HG03066 (cell line): ENCODE measurements at regions not wholly inside any gene's neighbourhood (a gene's known extent, or its start where the extent isn't known, plus 50 kb on each side); places are given as distances from the start of the nearest gene placed in this dataset.
A peak's percentile ranks its signal among the peaks of the same experiment; 100 is the strongest.

ENCODE experiments used
- ATAC-seq: cut with Tn5 transposase; IDR thresholded peaks from one replicate; pipeline ENCODE4 v1.9.1; 2021; ENCODE audit warnings: low read depth; ENCODE audit not compliant: unreplicated experiment

GRCh38 chr3:180329847-180330246, 272.1 kb upstream of the TTC14 start:
- ATAC-seq = no peak

GRCh38 chr3:180330440-180330839, 271.5 kb upstream of the TTC14 start:
- no peak for ATAC-seq

GRCh38 chr3:180332608-180333007, 269.4 kb upstream of the TTC14 start:
- peak; percentile 52 for ATAC-seq

- ATAC-seq = no peak
These were observed 266.9 kb upstream of the TTC14 start for GRCh38 chr3:180335050-180335449.

- ATAC-seq = no peak
These were observed 261.6 kb upstream of the TTC14 start for GRCh38 chr3:180340395-180340794.

GRCh38 chr3:180341516-180341915, 260.4 kb upstream of the TTC14 start:
- no peak for ATAC-seq

GRCh38 chr3:180351601-180352000, 250.4 kb upstream of the TTC14 start:
- ATAC-seq = no peak

GRCh38 chr3:180352261-180352660, 249.7 kb upstream of the TTC14 start:
- ATAC-seq = no peak

GRCh38 chr3:180354214-180354613, 247.7 kb upstream of the TTC14 start:
- no peak for ATAC-seq

- ATAC-seq = no peak
These were observed 243.8 kb upstream of the TTC14 start for GRCh38 chr3:180358179-180358578.

GRCh38 chr3:180359061-180359952, 242.7 kb upstream of the TTC14 start:
- no peak for ATAC-seq

- ATAC-seq = no peak
These were observed 242.0 kb upstream of the TTC14 start for GRCh38 chr3:180359953-180360279.

GRCh38 chr3:180362081-180362480, 239.9 kb upstream of the TTC14 start:
- no peak for ATAC-seq

- ATAC-seq = no peak
These were observed 226.1 kb upstream of the TTC14 start for GRCh38 chr3:180375831-180376230.

- no peak for ATAC-seq
These were observed 223.5 kb upstream of the TTC14 start for GRCh38 chr3:180378496-180378895.

GRCh38 chr3:180382638-180383180, 219.3 kb upstream of the TTC14 start:
- ATAC-seq = no peak

GRCh38 chr3:180383332-180384020, 218.5 kb upstream of the TTC14 start:
- ATAC-seq = no peak

- no peak for ATAC-seq
These were observed 211.7 kb upstream of the TTC14 start for GRCh38 chr3:180390313-180390712.

GRCh38 chr3:180391001-180391400, 211.0 kb upstream of the TTC14 start:
- no peak for ATAC-seq

- ATAC-seq = no peak
These were observed 200.7 kb upstream of the TTC14 start for GRCh38 chr3:180401226-180401625.

- ATAC-seq = no peak
These were observed 199.4 kb upstream of the TTC14 start for GRCh38 chr3:180402471-180403073.
